Glomerular endothelial cell (primary cell): ENCODE measurements at regions not wholly inside any gene's neighbourhood (a gene's known extent, or its start where the extent isn't known, plus 50 kb on each side); places are given as distances from the start of the nearest gene placed in this dataset.

Source experiments
- DNase-seq: peaks from one replicate; pipeline ENCODE4 v3.0.0-alpha.2; 2011; ENCODE audit warnings: low read depth, low spot score; ENCODE audit errors: extremely low read depth

- no peak for DNase-seq
Observed at GRCh38 chr16:85173146-85173980, 61.1 kb upstream of the CIBAR2 start.

GRCh38 chr16:85173981-85174751 is 61.9 kb upstream of the CIBAR2 start:
- DNase-seq, result no peak

GRCh38 chr16:85174871-85175723 is 62.8 kb upstream of the CIBAR2 start:
- DNase-seq, result no peak

GRCh38 chr16:85175724-85176233 is 63.5 kb upstream of the CIBAR2 start:
- DNase-seq, result no peak

- no peak for DNase-seq
Observed at GRCh38 chr16:85176541-85177447, 64.5 kb upstream of the CIBAR2 start.

- no peak for DNase-seq
Observed at GRCh38 chr16:85177448-85177846, 65.2 kb upstream of the CIBAR2 start.

GRCh38 chr16:85178006-85178591 is 65.8 kb upstream of the CIBAR2 start:
- no peak for DNase-seq

- no peak for DNase-seq
Observed at GRCh38 chr16:85178596-85178995, 66.3 kb upstream of the CIBAR2 start.

GRCh38 chr16:85179344-85180046 is 67.2 kb upstream of the CIBAR2 start:
- DNase-seq, result no peak

- DNase-seq, result no peak
Observed at GRCh38 chr16:85180047-85180826, 68.0 kb upstream of the CIBAR2 start.

- DNase-seq, result no peak
Observed at GRCh38 chr16:85180827-85181738, 68.8 kb upstream of the CIBAR2 start.

GRCh38 chr16:85181739-85182129 is 69.5 kb upstream of the CIBAR2 start:
- DNase-seq, result no peak

GRCh38 chr16:85182286-85182685 is 70.0 kb upstream of the CIBAR2 start:
- DNase-seq, result no peak

GRCh38 chr16:85182774-85183173 is 70.5 kb upstream of the CIBAR2 start:
- no peak for DNase-seq

GRCh38 chr16:85183564-85183963 is 71.3 kb upstream of the CIBAR2 start:
- DNase-seq, result no peak

GRCh38 chr16:85184404-85184803 is 72.1 kb upstream of the CIBAR2 start:
- no peak for DNase-seq
